MCF 10A (cell line): ENCODE measurements at regions not wholly inside any gene's neighbourhood (a gene's known extent, or its start where the extent isn't known, plus 50 kb on each side); places are given as distances from the start of the nearest gene placed in this dataset.

Experiments
- BruUV-seq: library from RNA; stranded (reverse); fragments of 400-500 nt; replicated peaks from 2 replicates; lab custom pipeline; 2021; lab: Mats Ljungman, UMichigan
- CTCF ChIA-PET: fragments of 300-600 bp; sonication (Branson Sonifier 250); formaldehyde crosslinking; extraction: SDS; loops from one replicate; lab custom pipeline; 2021; ENCODE audit warnings: antibody characterized with exemption, inconsistent platforms; lab: Yijun Ruan, JAX
- POLR2A ChIA-PET: fragments of 300-600, 350-650 bp; sonication (Branson Sonifier 250); formaldehyde crosslinking; extraction: SDS; loops from one replicate; lab custom pipeline; 2020; ENCODE audit warnings: antibody characterized with exemption, inconsistent platforms; lab: Yijun Ruan, JAX
- DNase-seq: peaks from one replicate; pipeline ENCODE4 v3.0.0-alpha.2; 2018; ENCODE audit not compliant: unreplicated experiment
- H3K27ac Mint-ChIP-seq: one replicate; pipeline ENCODE4 v1.8.0; 2022; ENCODE audit warnings: mild to moderate bottlenecking, low read depth, mixed read lengths; ENCODE audit not compliant: unreplicated experiment
- H3K27me3 Mint-ChIP-seq: one replicate; pipeline ENCODE4 v1.8.0; 2022; ENCODE audit warnings: mixed read lengths; ENCODE audit not compliant: insufficient read depth, unreplicated experiment
- H3K36me3 Mint-ChIP-seq: one replicate; pipeline ENCODE4 v1.8.0; 2022; ENCODE audit warnings: mild to moderate bottlenecking, moderate library complexity, mixed read lengths; ENCODE audit not compliant: insufficient read depth, unreplicated experiment
- H3K4me1 Mint-ChIP-seq: one replicate; pipeline ENCODE4 v1.8.0; 2022; ENCODE audit warnings: mixed read lengths; ENCODE audit not compliant: insufficient read depth, unreplicated experiment
- H3K4me3 Mint-ChIP-seq: one replicate; pipeline ENCODE4 v1.8.0; 2022; ENCODE audit warnings: mild to moderate bottlenecking, moderate library complexity, mixed read lengths; ENCODE audit not compliant: unreplicated experiment
- H3K9me3 Mint-ChIP-seq: one replicate; pipeline ENCODE4 v1.8.0; 2022; ENCODE audit warnings: mixed read lengths; ENCODE audit not compliant: unreplicated experiment
- intact Hi-C: fragments of 100-400 bp; cut with micrococcal nuclease; formaldehyde crosslinking; loops from 2 replicates; pipeline ENCODE4 v1.14.1; 2022
- TF ChIP-seq, protein P1 (sequence below): fragments of 200-600 bp; IDR thresholded peaks from one replicate; pipeline ENCODE4 v1.8.0; 2022; ENCODE audit warnings: antibody characterized with exemption, mild to moderate bottlenecking; ENCODE audit not compliant: unreplicated experiment

DNA sequence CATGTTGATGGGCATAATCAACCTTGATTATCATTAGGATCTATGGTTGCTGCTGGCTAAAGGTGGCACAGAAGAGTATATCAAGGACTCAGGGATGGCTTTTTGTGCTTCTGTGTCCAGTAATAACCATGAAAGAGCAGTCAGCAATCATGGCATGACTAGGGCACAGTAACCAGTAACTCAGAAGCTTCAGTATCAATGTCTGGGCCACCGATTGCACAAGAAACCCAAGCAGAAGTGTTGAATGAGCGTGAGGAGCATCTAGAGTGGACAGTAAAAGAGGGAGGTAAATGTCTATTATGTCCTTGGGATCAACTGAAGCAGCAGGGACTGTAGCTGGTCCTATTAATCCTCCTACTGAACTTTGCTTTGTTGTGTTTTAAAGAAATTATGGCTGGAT, 81.5 kb upstream of the F13A1 start:
- intact Hi-C loops = no loop called here
- DNase-seq = no peak
- H3K4me1 Mint-ChIP-seq = no peaks in the 10 kb centered on the region
- ChIA-PET CTCF (no interaction called here), POLR2A (no interaction called here)
- H3K27me3 Mint-ChIP-seq = no peaks in the 10 kb centered on the region
- H3K27ac Mint-ChIP-seq = no peak overlapping the region
- BruUV-seq = no TSS peak
- TF ChIP-seq, protein P1, sequence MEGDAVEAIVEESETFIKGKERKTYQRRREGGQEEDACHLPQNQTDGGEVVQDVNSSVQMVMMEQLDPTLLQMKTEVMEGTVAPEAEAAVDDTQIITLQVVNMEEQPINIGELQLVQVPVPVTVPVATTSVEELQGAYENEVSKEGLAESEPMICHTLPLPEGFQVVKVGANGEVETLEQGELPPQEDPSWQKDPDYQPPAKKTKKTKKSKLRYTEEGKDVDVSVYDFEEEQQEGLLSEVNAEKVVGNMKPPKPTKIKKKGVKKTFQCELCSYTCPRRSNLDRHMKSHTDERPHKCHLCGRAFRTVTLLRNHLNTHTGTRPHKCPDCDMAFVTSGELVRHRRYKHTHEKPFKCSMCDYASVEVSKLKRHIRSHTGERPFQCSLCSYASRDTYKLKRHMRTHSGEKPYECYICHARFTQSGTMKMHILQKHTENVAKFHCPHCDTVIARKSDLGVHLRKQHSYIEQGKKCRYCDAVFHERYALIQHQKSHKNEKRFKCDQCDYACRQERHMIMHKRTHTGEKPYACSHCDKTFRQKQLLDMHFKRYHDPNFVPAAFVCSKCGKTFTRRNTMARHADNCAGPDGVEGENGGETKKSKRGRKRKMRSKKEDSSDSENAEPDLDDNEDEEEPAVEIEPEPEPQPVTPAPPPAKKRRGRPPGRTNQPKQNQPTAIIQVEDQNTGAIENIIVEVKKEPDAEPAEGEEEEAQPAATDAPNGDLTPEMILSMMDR = no peak
- H3K4me3 Mint-ChIP-seq = no peak overlapping the region
- no peaks in the 10 kb centered on the region for H3K9me3 Mint-ChIP-seq
- no peaks in the 10 kb centered on the region for H3K36me3 Mint-ChIP-seq

DNA sequence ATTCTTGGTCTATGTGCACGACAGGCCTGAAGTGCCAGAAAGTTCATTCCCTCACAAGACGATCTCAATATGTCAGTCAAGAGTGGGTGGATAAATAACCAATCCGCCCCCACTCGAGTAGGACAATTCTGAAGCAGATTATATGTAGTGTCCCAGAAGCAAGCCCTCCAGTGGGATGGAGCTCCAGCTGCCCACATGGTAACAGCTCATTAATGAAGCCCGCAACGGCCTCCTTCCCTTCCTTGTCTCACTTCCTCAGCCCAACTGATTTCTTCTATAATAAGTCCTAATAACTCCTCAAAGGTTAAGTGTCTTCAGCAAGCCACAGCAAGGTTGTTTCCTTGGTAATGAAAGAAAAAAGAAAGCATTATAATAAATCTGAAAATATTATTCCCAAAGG, 82.1 kb upstream of the F13A1 start:
- BruUV-seq = no TSS peak
- Mint-ChIP-seq H3K27me3 (no peaks in the 10 kb centered on the region), H3K9me3 (no peaks in the 10 kb centered on the region), H3K27ac (no peak overlapping the region), H3K36me3 (no peaks in the 10 kb centered on the region), H3K4me1 (no peaks in the 10 kb centered on the region), H3K4me3 (no peak overlapping the region)
- CTCF ChIA-PET = no interaction called here
- TF ChIP-seq, protein P1 = no peak
- no peak for DNase-seq
- POLR2A ChIA-PET = interaction anchor here (0.6 kb wide), 1 partner anchor 202 kb away, joined by 4 read pairs; no protein-coding TSS in a partner anchor
- intact Hi-C loops = no loop called here

DNA sequence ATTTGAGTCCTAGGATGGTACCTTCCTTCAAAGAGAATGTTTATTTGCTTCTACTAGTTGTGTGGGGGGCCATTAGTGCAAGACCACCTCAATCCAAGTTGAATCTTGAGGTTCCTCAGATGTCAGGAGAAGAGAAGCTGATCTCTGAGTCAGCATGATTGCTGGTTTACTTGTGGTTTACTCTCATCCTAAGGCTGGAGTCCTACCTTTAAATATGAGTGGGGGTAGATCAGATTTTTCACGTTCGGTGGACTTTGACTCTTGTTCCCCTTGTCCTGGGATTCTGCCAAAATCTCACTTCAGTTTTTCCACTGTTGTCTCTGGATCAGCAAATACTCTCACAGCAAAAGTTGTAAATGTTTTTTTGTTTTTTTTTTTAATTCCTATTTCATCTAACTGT, 84.6 kb upstream of the F13A1 start:
- TF ChIP-seq, protein P1 = no peak
- CTCF ChIA-PET = no interaction called here
- Mint-ChIP-seq H3K4me3 (no peak overlapping the region), H3K4me1 (no peaks in the 10 kb centered on the region), H3K36me3 (no peaks in the 10 kb centered on the region), H3K9me3 (no peaks in the 10 kb centered on the region), H3K27ac (no peak overlapping the region), H3K27me3 (no peaks in the 10 kb centered on the region)
- DNase-seq = no peak
- no TSS peak for BruUV-seq
- POLR2A ChIA-PET = no interaction called here
- intact Hi-C loops = no loop called here

DNA sequence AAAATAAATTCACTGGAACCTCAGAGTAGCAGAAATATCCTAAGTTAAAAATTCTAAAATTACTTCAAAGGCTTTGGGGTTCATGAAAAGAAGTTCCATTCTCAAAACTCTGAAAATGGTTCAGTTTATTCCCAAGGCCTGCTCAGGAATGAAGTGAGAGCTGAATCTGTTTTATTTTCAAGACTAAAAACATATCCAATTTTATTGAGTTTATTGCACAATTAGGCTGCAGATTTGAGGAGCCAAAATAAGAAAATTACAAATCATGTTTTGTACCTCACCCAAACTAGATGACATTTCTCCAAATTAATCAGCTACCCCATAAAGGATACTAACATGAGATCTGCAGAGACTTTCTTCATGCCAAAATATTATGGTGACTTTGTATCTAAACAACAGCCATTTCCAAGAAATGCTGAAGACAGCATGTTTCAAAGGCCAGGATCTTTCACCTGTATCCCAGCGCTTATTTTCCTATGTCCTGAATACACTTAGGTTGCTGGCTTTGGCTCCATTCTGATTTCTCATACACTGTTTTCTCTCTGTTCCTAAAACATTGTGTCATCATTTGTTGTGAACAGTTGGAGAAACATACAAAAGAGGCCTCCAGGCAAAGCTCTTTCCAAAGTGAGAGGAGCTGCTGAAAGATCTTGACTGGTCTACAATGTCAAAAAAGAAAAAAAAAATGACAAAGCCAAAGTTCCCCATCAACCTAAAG, 85.7 kb upstream of the F13A1 start:
- Mint-ChIP-seq H3K36me3 (no peaks in the 10 kb centered on the region), H3K27ac (no peak overlapping the region), H3K4me1 (no peaks in the 10 kb centered on the region), H3K27me3 (no peaks in the 10 kb centered on the region), H3K4me3 (no peak overlapping the region), H3K9me3 (no peaks in the 10 kb centered on the region)
- TF ChIP-seq, protein P1 = no peak
- DNase-seq = no peak
- BruUV-seq = no TSS peak
- CTCF ChIA-PET = interaction anchor here (0.7 to 0.8 kb wide), 2 partner anchors 11 to 67 kb away, joined by 3 to 4 read pairs; no protein-coding TSS in a partner anchor
- intact Hi-C loops = no loop called here
- POLR2A ChIA-PET = no interaction called here
